G401.6 (cell line): ENCODE measurements at regions not wholly inside any gene's neighbourhood (a gene's known extent, or its start where the extent isn't known, plus 50 kb on each side); places are given as distances from the start of the nearest gene placed in this dataset.
"Not testable (repeated sequence)": the region's sequence is repeated elsewhere in the genome, so short reads cannot be mapped to it uniquely, and the experiment has no call there.

ENCODE experiments used
- FAIRE-seq: peaks from 2 replicates; lab custom pipeline; 2012; peaks lifted over from hg19 to GRCh38; lab: Jason Lieb, UNC

DNA sequence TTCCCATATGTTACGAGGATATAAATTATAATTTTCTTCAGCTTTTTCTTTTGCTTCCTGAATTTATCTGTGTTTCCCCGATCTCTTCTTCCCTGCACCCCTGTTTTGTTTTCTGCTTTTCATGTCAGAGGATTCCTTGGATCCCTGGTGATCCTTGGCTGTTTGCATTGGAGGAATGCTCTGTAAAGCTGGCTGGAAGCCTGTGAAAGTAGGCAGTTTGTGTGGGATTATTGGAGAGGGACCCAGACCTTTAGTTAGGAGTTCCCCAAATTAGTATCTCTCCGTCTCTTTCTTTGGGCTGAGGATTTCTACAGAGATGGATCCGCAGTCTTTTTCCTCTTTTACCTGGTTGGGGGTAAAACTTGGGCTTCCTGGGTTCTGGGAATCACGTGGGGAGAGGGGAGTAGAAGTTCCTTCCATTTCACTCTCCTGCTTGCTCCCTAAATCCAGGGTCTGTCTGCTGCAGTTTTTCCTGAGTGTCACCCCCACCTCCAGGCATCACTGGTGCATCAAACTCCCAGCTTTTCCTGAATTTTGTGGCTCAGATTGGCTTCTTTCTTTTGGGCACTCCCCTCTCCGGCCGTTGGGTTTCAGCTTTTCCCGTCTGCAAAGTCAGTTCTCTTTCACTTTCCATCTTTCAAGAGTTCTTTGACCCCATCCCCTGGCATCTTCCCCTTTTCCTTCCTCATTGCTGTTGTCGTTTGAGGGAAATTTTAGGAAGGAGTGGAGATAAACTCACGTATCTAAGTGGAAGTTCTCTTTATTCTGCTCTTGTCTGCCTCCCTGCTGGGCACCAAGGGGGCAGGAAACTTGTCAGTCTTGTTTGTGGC, 79.1 kb upstream of the ALX4 start:
- no peak for FAIRE-seq

DNA sequence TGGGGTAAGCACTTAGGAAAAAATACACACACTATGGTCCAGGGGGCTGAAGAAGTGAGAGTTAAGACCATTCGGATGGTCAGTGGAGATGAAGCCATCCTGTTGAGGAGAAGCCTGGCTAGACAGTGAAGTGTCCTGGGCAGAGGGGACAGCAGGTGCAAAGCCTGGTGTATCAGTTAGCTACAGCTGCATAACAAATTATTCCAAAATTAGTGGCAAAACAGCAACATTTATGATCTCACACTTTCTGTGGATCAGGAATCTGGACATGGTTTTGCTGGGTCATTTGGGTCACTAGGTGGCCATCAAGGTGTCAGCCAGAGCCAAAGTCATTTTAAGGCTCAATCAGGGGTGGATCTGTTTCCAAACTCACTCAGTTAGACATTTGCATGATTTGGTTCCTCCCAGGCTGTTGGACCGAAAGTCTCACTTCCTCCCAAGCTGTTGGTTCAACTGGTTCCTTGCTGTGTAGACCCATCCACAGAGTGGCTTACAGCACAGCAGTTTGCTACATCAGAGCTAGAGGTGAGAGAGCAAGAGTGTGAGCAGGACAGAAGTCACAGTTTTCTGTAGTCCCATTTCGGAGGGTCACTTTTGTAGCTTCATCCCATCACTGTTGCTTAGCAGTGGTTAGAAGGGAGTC, 80.1 kb upstream of the ALX4 start:
- no peak for FAIRE-seq

DNA sequence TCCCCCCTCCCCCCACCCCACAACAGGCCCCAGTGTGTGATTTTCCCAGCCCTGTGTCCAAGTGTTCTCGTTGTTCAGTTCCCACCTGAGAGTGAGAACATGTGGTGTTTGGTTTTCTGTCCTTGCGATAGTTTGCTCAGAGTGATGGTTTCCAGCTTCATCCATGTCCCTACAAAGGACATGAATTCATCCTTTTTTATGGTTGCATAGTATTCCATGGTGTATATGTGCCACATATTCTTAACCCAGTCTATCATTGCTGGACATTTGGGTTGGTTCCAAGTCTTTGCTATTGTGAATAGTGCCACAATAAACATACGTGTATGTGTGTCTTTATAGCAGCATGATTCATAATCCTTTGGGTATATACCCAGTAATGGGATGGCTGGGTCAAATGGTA, 81.1 kb upstream of the ALX4 start:
- not testable (repeated sequence) for FAIRE-seq

DNA sequence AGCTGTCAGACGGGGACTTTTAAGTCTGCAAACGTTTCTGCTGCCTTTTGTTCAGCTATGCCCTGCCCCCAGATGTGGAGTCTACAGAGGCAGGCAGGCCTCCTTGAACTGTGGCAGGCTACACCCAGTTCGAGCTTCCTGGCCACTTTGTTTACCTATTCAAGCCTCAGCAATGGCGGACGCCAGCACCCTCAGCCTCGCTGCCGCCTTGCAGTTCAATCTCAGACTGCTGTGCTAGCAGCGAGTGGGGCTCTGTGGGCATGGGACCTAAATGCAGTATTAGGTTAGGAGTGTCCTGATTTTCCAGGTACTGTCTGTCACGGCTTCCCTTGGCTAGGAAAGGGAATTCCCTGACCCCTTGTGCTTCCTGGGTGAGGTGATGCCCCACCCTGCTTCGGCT, 86.8 kb upstream of the ALX4 start:
- FAIRE-seq: not testable (repeated sequence)

DNA sequence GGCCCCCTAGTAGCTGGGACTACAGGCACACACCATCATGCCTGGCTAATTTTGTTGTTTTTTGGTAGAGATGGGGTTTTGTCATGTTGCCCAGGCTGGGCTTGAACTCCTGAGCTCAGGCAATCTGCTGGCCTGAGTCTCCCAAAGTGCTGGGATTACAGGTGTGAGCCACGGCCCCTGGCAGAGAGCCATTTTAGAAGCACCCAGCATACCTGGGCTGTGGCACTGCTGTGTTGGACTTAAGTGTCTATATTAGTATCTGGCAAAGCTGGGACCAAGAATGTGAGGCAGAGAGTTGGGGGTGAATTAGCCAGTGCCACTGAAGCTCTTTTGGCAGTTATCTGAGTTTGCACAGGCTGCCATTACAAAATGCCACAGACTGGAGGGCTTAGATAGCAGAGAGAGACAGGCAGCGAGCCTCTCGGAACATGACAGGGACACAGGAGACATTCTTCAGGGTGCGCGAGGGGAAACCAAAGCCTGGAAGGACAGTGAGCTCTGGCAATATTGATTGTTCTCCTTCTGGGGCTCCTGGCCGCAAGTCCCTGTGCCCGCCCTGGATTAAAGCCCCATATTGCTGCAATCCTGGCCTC, 87.7 kb upstream of the ALX4 start:
- no peak for FAIRE-seq

DNA sequence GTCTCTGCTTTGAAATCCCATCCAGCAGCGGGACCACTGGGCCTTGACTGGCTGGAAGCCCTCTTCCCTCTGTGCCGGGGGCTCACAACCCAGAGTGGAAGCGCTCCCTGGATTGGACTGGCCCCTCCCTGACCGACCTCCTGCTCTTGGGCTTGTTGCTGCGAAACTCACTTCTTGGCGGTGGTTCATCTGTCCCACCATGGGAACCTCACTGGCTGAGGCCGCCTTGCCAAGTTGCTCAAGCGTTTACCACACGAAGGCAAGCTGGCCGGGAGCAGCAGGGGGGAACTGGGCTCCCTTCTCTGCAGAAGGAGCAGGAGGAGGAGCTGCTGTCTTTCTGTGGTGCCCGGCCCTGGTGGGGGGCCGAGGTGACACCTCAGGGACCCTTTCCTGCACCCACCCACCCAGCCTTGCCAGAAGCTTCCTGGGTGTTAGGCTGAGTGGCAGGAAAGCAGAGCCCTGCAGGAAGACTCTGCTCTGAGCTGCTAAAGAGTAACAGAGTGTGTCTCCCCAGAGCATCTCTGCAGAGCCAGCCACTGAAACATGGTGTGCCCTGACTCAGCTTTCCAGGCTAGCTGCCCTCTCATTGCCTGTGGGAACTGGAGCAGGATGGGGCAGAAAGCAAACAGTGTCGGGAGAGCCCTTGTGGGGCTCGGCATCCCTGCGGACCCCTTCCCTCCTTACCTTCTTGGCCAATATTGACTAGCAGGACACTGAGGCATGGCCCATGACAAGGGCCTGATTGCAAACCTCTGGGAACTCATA, 88.5 kb upstream of the ALX4 start:
- no peak for FAIRE-seq

DNA sequence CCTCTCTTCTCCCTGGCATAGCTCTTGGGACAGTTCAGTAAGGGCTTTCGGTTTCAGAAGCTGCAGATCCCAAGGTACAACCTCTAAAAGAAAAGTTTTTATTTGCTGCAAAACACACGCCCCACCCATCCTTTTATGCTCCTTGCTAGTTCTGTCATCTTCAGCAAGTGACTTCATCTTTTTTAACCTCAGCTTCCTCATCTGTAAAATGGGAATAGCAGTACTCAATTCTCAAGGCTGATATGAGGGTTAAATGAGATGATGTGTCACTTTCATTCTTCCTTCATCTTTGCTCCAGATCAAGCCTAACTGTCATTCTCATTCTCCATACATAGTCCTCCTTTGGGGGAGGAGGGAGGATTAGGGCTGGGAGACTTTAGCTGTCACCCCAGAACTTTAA, 90.0 kb upstream of the ALX4 start:
- no peak for FAIRE-seq

DNA sequence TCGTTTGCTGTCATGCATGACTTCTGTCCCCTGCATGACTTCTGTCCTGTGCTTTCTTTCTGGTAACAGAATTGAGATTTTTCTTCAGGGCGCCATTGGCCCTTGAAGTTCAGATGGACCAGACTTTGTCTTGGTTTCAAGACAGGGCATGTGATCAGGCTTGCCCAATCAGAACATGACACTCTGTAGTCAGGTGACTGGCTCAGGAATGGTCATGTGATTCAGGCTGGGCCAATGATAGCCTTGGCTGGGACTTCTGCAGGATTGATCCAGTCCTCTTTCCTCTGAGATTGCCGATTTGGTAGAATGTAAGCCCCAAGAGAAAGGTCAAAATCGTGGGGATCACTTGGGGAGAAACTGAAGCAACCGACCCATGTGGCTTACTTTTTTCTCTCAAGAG, 90.5 kb upstream of the ALX4 start:
- FAIRE-seq: no peak

DNA sequence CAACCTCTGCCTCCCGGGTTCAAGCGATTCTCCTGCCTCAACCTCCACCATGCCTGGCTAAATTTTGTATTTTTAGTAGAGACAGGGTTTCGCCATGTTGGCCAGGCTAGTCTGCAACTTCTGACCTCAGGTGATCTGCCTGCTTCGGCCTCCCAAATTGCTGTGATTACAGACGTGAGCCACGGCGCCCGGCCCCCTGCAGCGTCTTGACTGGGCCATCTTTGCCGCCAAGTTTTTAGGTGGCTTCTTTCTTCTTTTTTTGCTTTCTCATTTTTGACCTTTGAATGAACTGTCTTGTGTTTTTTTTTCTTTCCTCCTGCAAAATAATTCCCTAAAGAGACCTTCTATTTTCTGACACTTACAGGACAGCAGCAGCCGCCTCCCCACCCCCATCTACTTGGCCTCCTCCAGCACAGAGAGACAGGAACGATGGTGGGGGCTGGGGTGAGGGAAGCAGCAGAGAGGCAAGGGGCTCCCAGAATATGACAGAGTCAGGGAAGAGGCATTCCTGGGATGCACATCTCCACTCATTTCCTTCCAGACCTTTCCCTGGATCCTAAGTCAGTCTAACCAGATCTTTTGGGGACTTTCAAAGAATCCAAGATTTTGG, 92.6 kb upstream of the ALX4 start:
- FAIRE-seq: no peak

DNA sequence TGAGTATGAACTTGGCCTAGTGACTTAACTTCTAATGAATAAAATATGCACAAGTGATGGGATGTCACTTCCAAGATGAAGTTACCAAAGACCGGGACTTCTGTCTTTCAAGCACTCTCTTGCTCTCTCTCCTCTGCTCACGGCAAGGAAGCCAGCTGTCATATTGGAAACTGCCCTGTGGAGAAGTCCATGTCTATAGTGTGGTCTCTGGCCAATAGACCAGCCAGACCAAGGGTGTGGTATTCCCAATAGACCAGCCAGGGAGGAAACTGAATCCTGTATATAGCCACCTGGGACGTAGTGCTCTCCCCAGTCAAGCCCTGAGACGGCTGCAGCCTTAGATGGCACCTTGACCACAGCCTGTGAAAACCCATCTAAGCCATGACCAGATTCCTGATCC, 93.2 kb upstream of the ALX4 start:
- no peak for FAIRE-seq

DNA sequence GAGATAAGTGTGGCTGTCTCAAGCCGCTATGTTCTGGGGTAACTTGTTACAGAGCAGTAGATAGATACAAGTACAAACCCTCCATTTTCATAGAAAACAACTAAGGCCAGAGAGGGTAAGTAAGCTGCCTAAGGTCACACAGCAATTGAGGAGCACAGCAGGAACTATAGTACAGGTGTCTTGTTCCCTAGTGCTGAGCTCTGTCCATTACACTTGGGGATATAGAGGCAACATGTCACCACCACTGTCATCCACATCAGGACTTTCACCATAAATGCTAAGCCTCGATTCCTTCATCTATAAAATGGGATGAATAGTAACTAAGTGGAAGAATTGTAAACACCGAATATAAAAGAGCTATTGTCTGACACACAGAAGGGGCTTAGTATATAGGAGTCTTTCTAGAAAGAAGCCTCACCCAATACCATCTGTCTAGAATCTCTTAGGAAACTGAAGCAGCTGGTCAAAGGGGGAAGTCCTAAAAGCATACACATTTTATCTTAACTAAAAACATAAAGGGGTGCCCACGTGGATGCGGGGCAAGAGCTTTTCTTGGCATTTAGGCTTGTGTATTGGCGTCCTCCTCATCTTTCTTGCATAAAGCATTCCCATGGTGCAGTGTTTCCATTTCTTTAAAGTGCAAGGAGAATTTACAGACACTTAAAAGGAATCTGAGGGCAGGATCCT, 93.8 kb upstream of the ALX4 start:
- no peak for FAIRE-seq

DNA sequence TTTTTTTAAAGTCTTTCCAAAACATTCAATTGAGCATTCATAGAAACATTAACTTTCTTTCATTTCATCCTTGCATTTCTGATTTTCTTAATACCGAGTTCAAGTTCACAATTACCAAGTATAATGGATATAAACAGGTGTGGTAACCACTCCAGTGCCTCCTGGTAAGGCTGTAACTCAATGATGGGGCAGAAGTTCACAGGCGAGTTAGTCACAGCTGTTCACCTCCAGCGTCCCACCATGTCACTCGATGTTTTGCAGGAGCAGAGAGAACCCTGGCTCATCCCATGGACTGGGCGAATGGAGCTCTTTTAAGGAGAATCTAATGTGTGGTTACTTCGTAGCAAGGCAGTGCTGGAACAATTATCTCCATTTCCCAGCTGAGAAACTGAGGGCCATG, 94.4 kb upstream of the ALX4 start:
- FAIRE-seq: no peak

DNA sequence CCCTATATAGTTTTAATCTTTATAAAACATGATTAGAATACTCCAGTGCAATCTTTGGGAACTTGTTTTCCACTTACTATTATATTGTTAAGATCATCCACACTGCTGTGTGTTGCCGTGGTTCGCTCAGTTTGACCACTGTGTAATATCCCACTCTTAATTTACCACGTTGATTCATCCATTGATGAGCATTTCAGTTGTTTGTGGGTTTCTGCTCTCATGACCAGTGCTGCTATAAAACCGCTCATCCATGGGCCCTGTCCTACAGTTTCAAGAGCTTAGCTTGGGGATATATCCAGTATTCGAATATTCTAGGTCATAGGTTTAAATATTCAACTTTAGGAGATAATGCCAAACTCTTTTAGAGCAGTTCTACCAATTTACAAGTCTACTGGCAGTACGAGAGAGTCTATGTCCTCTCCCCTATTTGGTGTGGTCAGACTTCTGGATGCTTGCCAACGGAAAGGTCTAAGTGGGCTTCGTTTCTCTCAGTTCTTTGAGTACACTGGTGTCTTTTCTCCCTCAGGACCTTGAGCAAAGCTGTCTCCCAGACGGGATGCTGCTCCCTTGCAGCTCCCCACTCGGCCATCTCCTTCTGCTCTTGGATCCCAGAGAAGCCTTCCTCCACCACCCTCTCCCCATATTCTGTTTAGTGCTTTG, 94.9 kb upstream of the ALX4 start:
- FAIRE-seq: no peak

DNA sequence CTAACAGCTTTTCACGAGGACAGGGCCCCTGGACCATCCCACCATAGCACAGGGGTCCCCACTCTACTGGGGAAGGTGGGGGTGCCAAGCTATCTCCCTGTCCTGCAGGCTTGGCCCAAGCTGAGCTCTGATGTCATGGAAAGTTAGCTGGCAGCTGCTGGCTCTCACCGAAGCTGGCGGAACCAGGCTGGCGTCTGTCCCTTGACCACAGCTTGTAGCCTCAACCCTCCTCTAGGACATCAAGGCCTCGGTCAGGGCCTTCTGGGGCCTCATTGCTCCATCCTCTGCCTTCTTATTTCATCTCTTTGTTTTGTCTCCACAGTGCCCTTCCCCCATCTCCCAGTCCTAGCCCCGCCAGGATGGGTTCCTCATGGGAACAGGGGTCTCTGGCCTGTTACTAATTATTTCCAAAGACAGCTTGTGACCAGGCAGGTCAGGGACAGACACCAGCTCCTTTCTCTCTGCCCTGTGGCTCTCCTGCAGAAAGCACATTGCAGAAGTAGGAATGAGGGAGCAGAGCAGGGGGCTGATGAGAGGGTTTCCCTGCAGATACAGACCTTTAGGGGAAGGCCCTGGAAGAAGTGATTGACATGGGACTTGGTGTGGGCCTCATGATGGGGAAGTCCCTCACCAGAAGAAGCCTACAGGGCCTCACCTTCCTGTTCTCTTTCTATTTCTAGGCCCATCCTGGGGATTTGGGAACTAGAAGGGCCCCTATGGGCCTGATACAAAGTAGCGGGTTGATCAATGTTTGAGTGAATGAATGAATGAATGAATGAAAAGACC, 97.5 kb upstream of the ALX4 start:
- no peak for FAIRE-seq

DNA sequence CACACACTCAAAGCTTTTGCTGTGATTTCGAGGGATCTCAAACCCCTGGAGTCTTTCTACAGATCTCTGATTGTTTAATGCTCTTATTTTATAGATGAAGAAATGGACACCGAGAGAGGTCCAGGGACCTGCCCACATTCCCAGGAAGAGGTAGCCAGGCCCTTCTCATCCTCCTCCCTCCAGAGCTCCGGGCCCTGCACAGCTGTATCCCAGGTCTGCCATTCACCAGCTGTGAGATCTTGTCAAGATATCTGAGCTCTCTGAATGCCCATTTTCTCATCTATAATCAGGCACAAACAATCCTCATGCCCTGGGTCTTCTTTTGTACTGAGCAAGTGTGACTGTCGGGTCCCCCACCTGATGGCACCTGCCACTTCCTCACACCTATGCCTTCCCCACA, 98.2 kb upstream of the ALX4 start:
- no peak for FAIRE-seq

DNA sequence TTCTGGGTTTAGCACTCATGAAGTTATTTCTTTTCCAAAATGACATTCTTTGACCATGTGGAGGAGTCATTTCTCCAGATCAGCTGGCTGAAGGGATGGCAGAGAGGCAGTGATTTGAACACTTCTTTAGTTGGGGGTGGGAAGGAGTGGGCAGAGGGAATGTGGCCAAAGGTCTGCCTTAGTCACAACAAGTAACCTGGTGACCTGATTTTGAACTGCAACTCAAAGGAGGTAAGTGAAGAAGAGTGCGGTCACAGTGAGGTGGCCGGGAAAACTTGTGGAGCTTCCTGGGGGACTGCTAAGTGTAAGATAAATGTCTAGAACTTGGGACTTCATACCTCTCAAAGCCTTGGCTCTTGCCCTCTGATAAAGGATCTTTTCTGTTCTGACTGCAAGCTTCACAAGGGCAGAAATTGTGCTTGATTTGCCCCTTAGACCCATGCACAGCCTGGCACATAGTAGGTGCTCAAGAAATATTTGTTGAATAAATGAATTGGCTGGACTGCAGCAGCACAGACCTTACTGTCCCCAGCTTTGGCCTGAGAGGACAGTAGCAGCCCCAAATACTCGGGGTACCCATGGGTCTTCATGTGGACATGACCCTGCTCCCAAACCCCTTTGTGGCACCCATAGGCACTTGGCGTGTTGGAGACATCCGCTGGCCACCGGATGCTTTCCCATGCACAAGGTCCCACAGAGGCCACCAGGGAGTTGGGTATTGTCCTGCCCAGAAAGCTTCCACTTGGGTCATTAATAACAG, 99.0 kb upstream of the ALX4 start:
- FAIRE-seq: no peak

DNA sequence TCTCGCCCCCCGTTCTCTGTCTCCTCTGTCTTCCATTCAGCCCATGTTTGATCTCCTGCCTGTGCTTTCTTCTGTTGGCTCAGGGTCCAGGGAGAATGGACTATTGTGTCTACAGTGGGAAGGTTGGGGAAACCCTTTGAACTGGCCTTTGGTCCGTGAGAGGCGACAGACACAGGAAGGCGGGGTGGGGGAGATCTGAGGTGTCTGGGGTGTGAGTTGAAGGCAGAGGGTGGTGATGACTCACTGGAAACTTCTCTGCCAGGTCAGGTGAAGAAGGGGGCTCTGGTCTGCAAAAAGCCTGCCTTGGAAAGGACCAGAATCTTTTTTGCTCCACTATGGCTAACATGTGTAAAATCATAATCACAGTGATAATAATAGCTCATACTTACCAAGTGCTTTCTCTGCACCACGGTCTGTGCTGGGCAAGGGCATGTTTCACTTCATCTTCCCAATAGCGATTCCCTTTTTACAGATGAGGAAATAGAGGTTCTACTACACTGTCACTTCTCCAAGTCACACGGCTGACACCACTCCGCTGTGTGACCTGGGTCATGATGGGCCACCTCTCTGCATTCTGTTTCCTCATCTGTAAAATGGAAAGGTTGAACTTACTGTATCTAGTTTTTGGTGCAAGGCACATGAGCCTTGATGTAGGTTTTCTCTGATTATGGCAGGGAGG, 99.8 kb upstream of the ALX4 start:
- no peak for FAIRE-seq

DNA sequence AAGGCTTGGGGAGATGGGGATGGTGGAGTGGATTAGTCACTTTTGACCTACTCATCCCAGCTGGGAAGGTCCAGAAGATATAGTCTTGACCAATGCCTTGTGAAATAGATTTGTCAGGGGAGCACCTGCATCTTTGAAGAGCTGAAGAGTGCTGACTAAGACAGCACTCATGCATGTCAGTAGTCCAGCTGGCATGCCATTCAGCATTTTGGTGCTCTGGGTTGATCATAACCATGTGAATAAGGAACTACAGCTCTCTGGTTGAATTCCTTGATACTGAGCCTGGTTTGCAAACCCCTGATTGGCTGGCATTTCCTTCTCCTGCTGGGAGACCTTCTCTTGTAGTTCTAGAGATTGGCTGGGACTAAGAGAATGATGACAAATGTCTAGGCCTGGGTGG, 106.8 kb upstream of the ALX4 start:
- FAIRE-seq: no peak
